OCI-LY3 (cell line): ENCODE measurements at regions not wholly inside any gene's neighbourhood (a gene's known extent, or its start where the extent isn't known, plus 50 kb on each side); places are given as distances from the start of the nearest gene placed in this dataset.

Source experiments
- H2AFZ ChIP-seq: fragments of 200-600, 300-600 bp; shearing (Covaris generic); 2 replicates; pipeline ENCODE4 v1.6.0; 2014; ENCODE audit warnings: antibody characterized with exemption, low read depth, low read length
- H3K27ac ChIP-seq: fragments of 200-600, 300-600 bp; sonication (generic); 2 replicates; pipeline ENCODE4 v1.5.1; 2014; ENCODE audit warnings: mild to moderate bottlenecking, low read length, moderate library complexity, mixed read lengths
- H3K27me3 ChIP-seq: fragments of 200-600, 300-600 bp; sonication (generic); 2 replicates; pipeline ENCODE4 v1.6.1; 2014; ENCODE audit warnings: low read depth, low read length, mixed read lengths
- H3K36me3 ChIP-seq: fragments of 200-600, 300-600 bp; sonication (generic); replicated peaks from 2 replicates; pipeline ENCODE3; 2014; ENCODE audit warnings: low read depth, low read length, mixed read lengths
- H3K4me1 ChIP-seq: fragments of 300-600, 200-600 bp; sonication (generic); 2 replicates; pipeline ENCODE4 v1.6.1; 2014; ENCODE audit warnings: low read length, mixed read lengths
- H3K4me2 ChIP-seq: fragments of 200-600, 300-600 bp; sonication (generic); 2 replicates; pipeline ENCODE4 v1.6.1; 2014; ENCODE audit warnings: low read length, mixed read lengths
- H3K4me3 ChIP-seq: fragments of 300-600, 200-600 bp; sonication (generic); 2 replicates; pipeline ENCODE4 v1.5.1; 2014; ENCODE audit warnings: antibody characterized with exemption, mild to moderate bottlenecking, low read length, moderate library complexity
- H3K79me2 ChIP-seq: fragments of 300-600, 200-600 bp; shearing (Covaris generic); 2 replicates; pipeline ENCODE4 v1.6.1; 2014; ENCODE audit warnings: mild to moderate bottlenecking, low read length, mixed read lengths
- H3K9ac ChIP-seq: fragments of 300-600, 200-600 bp; shearing (Covaris generic); 2 replicates; pipeline ENCODE4 v1.6.0; 2014; ENCODE audit warnings: mild to moderate bottlenecking, low read length, moderate library complexity
- H3K9me3 ChIP-seq: fragments of 200-600, 300-600 bp; shearing (Covaris generic); 2 replicates; pipeline ENCODE4 v1.6.1; 2014; ENCODE audit warnings: low read length, mixed read lengths; ENCODE audit not compliant: insufficient read depth
- H4K20me1 ChIP-seq: fragments of 200-600, 300-600 bp; sonication (generic); 2 replicates; pipeline ENCODE4 v1.6.1; 2016; ENCODE audit warnings: low read length, mixed read lengths; ENCODE audit not compliant: insufficient read depth
- CTCF ChIP-seq: fragments of 200-600, 300-600 bp; sonication (generic); IDR thresholded peaks from 2 replicates; pipeline ENCODE4 v1.5.1; 2014; ENCODE audit warnings: antibody characterized with exemption, low read length, low read depth
- EZH2phosphoT487 ChIP-seq: fragments of 200-600 bp; shearing (Covaris generic); IDR thresholded peaks from 2 replicates; pipeline ENCODE4 v1.6.1; 2018; ENCODE audit warnings: antibody characterized with exemption, mixed run types, low read depth

- H3K79me2 ChIP-seq, result no peaks in the 10 kb centered on the region
- H3K9me3 ChIP-seq, result no peaks in the 10 kb centered on the region
- H3K27me3 ChIP-seq, result no peaks in the 10 kb centered on the region
- TF ChIP-seq CTCF, result no peak
- no peak for TF ChIP-seq EZH2phosphoT487
- H3K36me3 ChIP-seq, result no peaks in the 10 kb centered on the region
- H4K20me1 ChIP-seq, result no peaks in the 10 kb centered on the region
- H3K27ac ChIP-seq, result no peak overlapping the region
- no peak overlapping the region for H2AFZ ChIP-seq
- H3K4me3 ChIP-seq, result no peak overlapping the region
- H3K9ac ChIP-seq, result no peak overlapping the region
- H3K4me2 ChIP-seq, result no peak overlapping the region
- H3K4me1 ChIP-seq, result no peaks in the 10 kb centered on the region
Observed at GRCh38 chr14:58887931-58888330, 250.2 kb downstream of the DACT1 start.

GRCh38 chr14:58898655-58899316, 261.0 kb downstream of the DACT1 start:
- no peak overlapping the region for H3K9ac ChIP-seq
- no peak overlapping the region for H3K27ac ChIP-seq
- peaks cover 18% of the 10 kb centered on the region for H3K4me1 ChIP-seq
- peaks cover 14% of the 10 kb centered on the region; the same call in 1 of the 2 replicates for H3K9me3 ChIP-seq
- no peak overlapping the region for H3K4me3 ChIP-seq
- H3K79me2 ChIP-seq, result no peaks in the 10 kb centered on the region
- H2AFZ ChIP-seq, result no peak overlapping the region
- H3K36me3 ChIP-seq, result peaks cover 14% of the 10 kb centered on the region
- no peaks in the 10 kb centered on the region for H3K27me3 ChIP-seq
- no peak overlapping the region for H3K4me2 ChIP-seq
- no peaks in the 10 kb centered on the region for H4K20me1 ChIP-seq
- TF ChIP-seq CTCF (no peak), EZH2phosphoT487 (no peak)

DNA sequence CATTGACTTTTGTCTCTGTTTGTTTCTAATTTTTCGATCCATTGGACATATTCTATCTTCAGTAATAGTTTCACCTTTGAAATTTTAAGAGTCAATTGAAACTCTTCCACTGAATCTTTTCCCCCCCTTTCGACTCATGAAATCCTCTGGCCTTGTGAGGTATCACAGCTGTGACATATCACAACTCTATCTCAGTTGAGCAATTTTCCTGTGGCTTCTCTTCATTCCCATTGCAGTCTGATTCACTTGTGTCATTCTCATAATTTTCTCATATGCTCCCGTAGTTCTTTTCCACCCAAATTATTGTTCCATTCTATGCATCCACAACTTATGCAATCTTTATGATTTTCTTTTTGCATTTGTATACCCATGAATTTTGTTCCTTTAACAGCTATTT, 261.6 kb downstream of the DACT1 start:
- H3K27ac ChIP-seq, result no peak overlapping the region

GRCh38 chr14:58901826-58902225, 264.1 kb downstream of the DACT1 start:
- H2AFZ ChIP-seq, result no peak overlapping the region
- H3K27ac ChIP-seq, result peak overlapping the region; percentile 70
- H4K20me1 ChIP-seq, result no peaks in the 10 kb centered on the region
- H3K79me2 ChIP-seq, result no peaks in the 10 kb centered on the region
- H3K4me1 ChIP-seq, result peaks cover 18% of the 10 kb centered on the region
- H3K36me3 ChIP-seq, result peaks cover 14% of the 10 kb centered on the region
- TF ChIP-seq EZH2phosphoT487 (no peak), CTCF (no peak)
- 0 out of 2 replicates have a peak overlapping the region, but pooled peaks have one; percentile 15 for H3K4me2 ChIP-seq
- peaks cover 25% of the 10 kb centered on the region for H3K9me3 ChIP-seq
- H3K9ac ChIP-seq, result no peak overlapping the region
- 0 out of 2 replicates have a peak overlapping the region, but pooled peaks have one; percentile 15 for H3K4me3 ChIP-seq
- no peaks in the 10 kb centered on the region for H3K27me3 ChIP-seq

More for the DNA sequence above, 261.6 kb downstream of the DACT1 start:
- H4K20me1 ChIP-seq, result no peaks in the 10 kb centered on the region
- peaks cover 18% of the 10 kb centered on the region for H3K4me1 ChIP-seq
- no peaks in the 10 kb centered on the region for H3K27me3 ChIP-seq
- H2AFZ ChIP-seq, result no peak overlapping the region
- H3K9ac ChIP-seq, result no peak overlapping the region
- H3K9me3 ChIP-seq, result peaks cover 20% of the 10 kb centered on the region
- no peak overlapping the region for H3K4me2 ChIP-seq
- H3K36me3 ChIP-seq, result peaks cover 14% of the 10 kb centered on the region
- H3K4me3 ChIP-seq, result no peak overlapping the region
- no peak for TF ChIP-seq CTCF
- H3K79me2 ChIP-seq, result no peaks in the 10 kb centered on the region
